ENCODE measurements at regions not wholly inside any gene's neighbourhood (a gene's known extent, or its start where the extent isn't known, plus 50 kb on each side); places are given as distances from the start of the nearest gene placed in this dataset.
"Not testable (repeated sequence)": the region's sequence is repeated elsewhere in the genome, so short reads cannot be mapped to it uniquely, and the experiment has no call there.

GRCh38 chr1:149700677-149701567 is 81.6 kb upstream of the FCGR1A start:
- not testable (repeated sequence) for DNase-seq

DNA sequence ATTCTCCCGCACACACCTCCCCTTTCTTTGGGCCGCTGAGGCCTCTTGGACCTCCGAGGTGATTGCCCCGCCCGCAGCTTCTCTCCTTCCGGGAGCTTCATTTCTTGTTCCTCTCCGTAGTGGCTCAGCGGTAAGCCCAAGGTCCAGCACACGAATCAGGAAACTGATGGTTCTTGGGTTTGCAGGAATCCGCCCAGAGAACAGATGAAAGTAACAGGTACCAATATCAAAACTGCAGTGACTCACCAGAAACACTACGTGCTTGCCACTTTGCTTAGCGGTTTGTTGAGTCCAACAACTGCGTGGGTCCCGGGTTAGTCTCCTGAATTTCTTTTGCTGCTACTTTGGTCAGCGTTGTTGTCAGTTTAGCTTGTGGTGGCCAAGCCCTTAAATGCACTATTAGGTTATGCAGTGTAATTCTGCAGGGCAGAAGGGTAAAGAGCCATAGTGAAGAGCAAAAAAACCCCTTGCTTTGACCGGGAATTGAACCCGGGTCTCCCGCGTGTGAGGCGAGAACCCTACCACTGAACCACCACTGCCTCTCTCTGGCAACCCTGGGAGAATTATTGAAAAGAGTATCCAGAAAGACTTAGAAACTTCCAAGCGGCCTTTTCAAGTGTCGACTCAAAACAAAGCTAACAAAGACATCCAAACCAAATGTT is 74.2 kb upstream of the FCGR1A start:
- DNase-seq: peak; percentile 30

DNA sequence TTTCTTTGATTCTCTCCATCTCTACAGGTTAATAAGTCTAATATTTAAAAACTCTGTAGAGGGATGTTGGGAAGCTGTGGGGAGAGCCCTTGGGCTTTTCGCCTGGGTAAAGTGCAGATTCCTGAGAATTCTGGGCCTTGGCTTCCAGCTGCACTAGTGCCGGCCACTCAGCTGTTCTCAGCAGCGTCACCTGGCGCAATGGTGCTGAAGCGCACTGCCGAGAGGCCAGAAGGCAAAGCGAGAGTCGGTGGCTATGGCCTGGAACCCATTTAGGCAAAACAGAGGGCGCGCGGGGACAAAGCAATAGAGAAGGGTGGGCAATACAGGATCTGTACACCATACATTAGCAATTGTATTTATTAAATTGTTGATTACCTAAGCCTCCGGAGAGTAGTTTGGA is 70.8 kb upstream of the FCGR1A start:
- not testable (repeated sequence) for DNase-seq

GRCh38 chr1:149712154-149712927 is 70.2 kb upstream of the FCGR1A start:
- peak; percentile 17 for DNase-seq

DNA sequence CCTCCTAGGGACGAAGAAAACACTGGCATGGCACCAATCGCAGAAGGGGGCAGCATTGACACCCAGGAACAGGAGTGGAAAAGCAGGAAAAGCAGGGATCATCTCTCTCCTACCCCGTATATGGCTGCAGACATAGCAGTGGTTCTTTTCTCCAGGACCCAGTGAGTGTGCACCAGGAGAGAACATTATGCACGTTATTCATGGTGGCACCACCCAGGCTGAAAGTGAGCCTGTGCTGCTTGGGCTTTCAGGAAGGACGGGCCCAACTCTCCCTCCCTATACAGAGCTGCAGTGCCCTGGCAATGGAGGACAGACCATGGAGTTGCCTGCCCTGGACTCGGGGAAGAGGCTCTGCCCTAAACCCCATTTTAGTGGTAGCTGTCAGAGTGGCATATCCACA is 69.0 kb upstream of the FCGR1A start:
- not testable (repeated sequence) for DNase-seq

DNA sequence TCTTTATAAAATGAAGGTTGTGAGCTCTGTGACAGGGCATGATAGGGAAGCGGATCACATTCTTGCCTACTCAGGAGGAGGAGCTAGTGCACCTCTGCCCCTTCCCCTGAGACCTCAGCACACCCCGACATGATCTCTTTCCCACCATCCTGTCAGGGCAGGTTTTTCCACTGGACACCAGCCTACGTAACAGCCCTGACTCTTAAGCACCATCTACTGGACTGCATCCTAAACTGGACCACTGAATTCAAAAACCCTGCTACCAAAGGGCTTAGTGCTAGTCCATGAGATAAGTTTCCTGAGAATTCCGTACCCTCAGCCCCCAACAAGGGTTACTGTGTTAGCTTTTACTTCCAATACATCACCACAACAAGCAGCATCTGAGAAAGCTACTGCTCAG is 68.5 kb upstream of the FCGR1A start:
- not testable (repeated sequence) for DNase-seq

DNA sequence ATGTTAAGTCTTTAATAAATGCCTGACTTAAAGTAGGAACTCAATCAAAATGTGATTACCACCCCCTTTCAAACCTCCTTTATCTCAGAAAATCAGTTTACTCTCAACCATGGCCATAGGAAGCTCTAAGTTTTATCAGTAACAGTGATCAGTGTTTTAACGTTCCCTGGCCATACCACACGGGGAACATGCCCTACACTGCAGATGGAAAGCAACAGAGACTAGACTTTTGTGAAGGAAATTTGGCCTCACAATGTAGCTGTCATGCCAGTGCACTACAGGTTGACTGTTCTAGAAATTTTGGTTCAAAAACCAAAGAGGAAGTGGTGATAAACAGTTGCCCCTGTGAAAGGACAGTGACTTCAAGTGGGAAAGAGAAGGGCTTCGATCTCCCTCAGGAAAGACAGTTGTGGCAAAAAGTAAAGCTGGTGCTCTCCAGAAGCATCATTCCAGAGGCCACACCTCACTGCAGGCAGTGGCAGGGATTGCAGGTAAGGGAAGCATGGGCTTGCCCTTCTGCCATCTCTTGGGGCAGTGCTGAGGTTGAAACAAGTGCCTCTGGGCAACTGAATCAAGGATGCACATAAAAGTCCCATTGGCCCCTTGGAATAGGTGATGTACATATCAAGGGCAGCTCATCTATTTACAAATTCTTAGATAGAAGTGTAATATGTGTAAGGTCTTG is 57.7 kb upstream of the FCGR1A start:
- not testable (repeated sequence) for DNase-seq

- not testable (repeated sequence) for DNase-seq
Observed at GRCh38 chr1:149726688-149727087, 55.8 kb upstream of the FCGR1A start.

- not testable (repeated sequence) for DNase-seq
Observed at GRCh38 chr1:149728598-149728997, 53.9 kb upstream of the FCGR1A start.
